ENCODE measurements at regions not wholly inside any gene's neighbourhood (a gene's known extent, or its start where the extent isn't known, plus 50 kb on each side); places are given as distances from the start of the nearest gene placed in this dataset.

GRCh38 chr21:19792004-19792403 lies 1206.2 kb upstream of the NCAM2 start:
- TF ChIP-seq MAX (IDR thresholded peaks at IDR 0.05; ENCODE audit: insufficient read depth, insufficient read length) (no peak), FOS (IDR thresholded peaks at IDR 0.05; ENCODE audit: borderline replicate concordance, insufficient read depth, low read length) (no peak), POLR2A (IDR thresholded peaks at IDR 0.05; ENCODE audit: low read depth, low read length) (no peak), EZH2 (IDR thresholded peaks at IDR 0.05; ENCODE audit: borderline replicate concordance, low read depth, low read length, severe bottlenecking) (no peak), CTCF (IDR thresholded peaks at IDR 0.05; ENCODE audit: extremely low read depth in 1 of 2, insufficient read depth in 1 of 2, low read depth in 1 of 2, low read length in 2 of 2) (no peak), GATA2 (IDR thresholded peaks at IDR 0.05; ENCODE audit: insufficient read depth, insufficient read length, low read depth, low read length) (no peak), POLR2AphosphoS5 (IDR thresholded peaks at IDR 0.05; ENCODE audit: insufficient read depth, low read depth, low read length) (no peak), JUN (IDR thresholded peaks at IDR 0.05; ENCODE audit: borderline replicate concordance, insufficient read depth, insufficient read length, low read depth) (no peak), MYC (IDR thresholded peaks at IDR 0.05; ENCODE audit: low read depth, low read length) (no peak)
- Histone ChIP-seq H3K27me3 (ENCODE audit: control insufficient read depth in 2 of 2, insufficient read depth in 2 of 2, low read length in 2 of 2) (no peaks in the 10 kb centered on the region), H3K9me3 (replicated peaks; ENCODE audit: control insufficient read depth, insufficient read depth, low read length) (no peaks in the 10 kb centered on the region), H3K36me3 (ENCODE audit: control insufficient read depth in 2 of 2, extremely low read depth in 1 of 2, insufficient read depth in 2 of 2, low read length in 2 of 2) (no peaks in the 10 kb centered on the region), H3K9me1 (replicated peaks; ENCODE audit: control insufficient read depth, extremely low read depth, insufficient read depth, low read length) (no peaks in the 10 kb centered on the region), H3K4me1 (ENCODE audit: control insufficient read depth, extremely low read depth, insufficient read depth, low read length) (no peaks in the 10 kb centered on the region), H2AFZ (ENCODE audit: low read depth, low read length) (no peak overlapping the region), H4K20me1 (replicated peaks; ENCODE audit: control insufficient read depth, extremely low read depth, insufficient read depth, low read length) (no peaks in the 10 kb centered on the region), H3K9ac (replicated peaks; ENCODE audit: extremely low read depth, insufficient read depth, low read length) (no peak overlapping the region), H3K4me2 (ENCODE audit: insufficient read depth, low read length) (no peak overlapping the region), H3K27ac (ENCODE audit: insufficient read depth, low read depth, low read length) (no peak overlapping the region), H3K79me2 (ENCODE audit: control insufficient read depth, insufficient read depth, low read length) (no peaks in the 10 kb centered on the region), H3K4me3 (replicated peaks in 1 of 3; ENCODE audit: insufficient read depth in 1 of 3, low read depth in 1 of 3, low read length in 3 of 3) (no peak overlapping the region)
- DNase-seq (ENCODE audit: low read depth, low spot score): no peak
- no TSS peak for BruUV-seq (replicated peaks)
- dilution Hi-C loops (cut with MboI; ENCODE audit: extremely low pct_ligation_motif_present, low sequenced_read_pairs) (no loop called here), intact Hi-C loops (cut with micrococcal nuclease) (no loop called here)
- ChIA-PET POLR2A (no interaction called here), CTCF (no interaction called here)
- no peak for FAIRE-seq

All from endothelial cell of umbilical vein (primary cell).